ENCODE measurements at regions not wholly inside any gene's neighbourhood (a gene's known extent, or its start where the extent isn't known, plus 50 kb on each side); places are given as distances from the start of the nearest gene placed in this dataset.

- no peak for TF ChIP-seq EZH2 (IDR thresholded peaks at IDR 0.05; ENCODE audit: low read length, unreplicated experiment)
- TF ChIP-seq, protein P1, sequence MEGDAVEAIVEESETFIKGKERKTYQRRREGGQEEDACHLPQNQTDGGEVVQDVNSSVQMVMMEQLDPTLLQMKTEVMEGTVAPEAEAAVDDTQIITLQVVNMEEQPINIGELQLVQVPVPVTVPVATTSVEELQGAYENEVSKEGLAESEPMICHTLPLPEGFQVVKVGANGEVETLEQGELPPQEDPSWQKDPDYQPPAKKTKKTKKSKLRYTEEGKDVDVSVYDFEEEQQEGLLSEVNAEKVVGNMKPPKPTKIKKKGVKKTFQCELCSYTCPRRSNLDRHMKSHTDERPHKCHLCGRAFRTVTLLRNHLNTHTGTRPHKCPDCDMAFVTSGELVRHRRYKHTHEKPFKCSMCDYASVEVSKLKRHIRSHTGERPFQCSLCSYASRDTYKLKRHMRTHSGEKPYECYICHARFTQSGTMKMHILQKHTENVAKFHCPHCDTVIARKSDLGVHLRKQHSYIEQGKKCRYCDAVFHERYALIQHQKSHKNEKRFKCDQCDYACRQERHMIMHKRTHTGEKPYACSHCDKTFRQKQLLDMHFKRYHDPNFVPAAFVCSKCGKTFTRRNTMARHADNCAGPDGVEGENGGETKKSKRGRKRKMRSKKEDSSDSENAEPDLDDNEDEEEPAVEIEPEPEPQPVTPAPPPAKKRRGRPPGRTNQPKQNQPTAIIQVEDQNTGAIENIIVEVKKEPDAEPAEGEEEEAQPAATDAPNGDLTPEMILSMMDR (conservative IDR thresholded peaks at IDR 0.05; ENCODE audit: low read depth, low read length), result no peak
Observed at GRCh38 chr2:146305164-146305563, 1539.7 kb upstream of the ACVR2A start.

Data from PC-3 (cell line).